NOMO-1 treated with DMSO at 0.1 percent for 48 hours (cell line): ENCODE measurements at regions not wholly inside any gene's neighbourhood (a gene's known extent, or its start where the extent isn't known, plus 50 kb on each side); places are given as distances from the start of the nearest gene placed in this dataset.
"Not testable (repeated sequence)": the region's sequence is repeated elsewhere in the genome, so short reads cannot be mapped to it uniquely, and the experiment has no call there.

Source experiments
- DNase-seq: peaks from one replicate; lab custom pipeline; 2025; ENCODE audit not compliant: unreplicated experiment; lab: John Stamatoyannopoulos, UW

DNA sequence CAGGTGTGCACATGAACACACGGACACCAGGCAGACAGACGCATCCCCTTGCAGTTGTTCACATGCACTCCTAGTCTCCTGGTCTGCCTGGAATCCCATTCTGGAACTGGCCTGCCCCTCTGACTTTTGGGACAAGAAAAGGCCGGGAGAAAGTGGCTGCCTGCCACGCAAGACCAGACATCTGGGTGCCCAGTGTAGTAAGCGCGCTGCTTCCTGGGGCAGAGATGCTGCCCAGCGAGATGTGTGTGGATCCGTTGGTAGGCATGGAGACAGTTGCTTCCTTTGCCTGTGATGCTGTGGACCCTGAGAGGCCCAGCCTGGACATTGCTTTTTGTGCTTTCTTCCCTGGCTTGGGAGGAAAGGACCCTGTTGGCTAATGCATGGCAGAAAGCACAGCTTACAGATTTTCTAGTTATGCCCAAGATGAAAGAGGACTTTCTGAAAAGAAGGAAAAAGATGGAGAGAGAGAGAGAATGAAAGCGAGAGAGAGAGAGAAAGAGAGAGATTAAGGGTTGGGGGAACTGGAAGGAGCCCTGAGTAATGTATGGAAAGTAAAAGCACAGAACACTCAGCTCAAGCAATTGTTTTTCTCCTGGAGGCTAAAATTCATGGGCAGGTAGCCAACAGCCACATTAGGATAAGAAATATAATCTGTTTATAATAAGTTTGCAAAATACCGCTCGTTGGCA, 235.3 kb downstream of the BCL2L11 start:
- DNase-seq = not testable (repeated sequence)

GRCh38 chr2:111356512-111357031, 235.9 kb downstream of the BCL2L11 start:
- DNase-seq = not testable (repeated sequence)

- DNase-seq = not testable (repeated sequence)
These were observed 245.4 kb downstream of the BCL2L11 start for GRCh38 chr2:111365986-111366640.

DNA sequence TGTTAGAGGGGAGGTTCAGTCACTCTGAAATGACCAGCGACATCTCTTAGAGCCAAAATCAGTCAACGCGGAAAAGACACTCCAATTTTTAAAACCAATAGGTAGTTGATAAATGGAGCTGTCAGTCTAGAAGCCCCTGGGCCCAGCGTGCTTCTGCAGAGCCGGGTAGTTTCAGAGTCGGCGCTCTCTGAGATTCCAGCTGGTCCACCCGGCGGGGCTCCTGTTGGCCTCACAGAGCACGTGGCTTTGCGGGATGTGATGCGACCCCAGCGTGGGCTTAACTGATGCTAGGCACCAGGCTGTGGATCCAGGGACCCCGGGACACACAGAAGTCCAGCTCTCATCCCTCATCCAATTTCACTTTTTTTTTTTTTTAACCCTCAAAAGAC, 245.9 kb downstream of the BCL2L11 start:
- DNase-seq = not testable (repeated sequence)

DNA sequence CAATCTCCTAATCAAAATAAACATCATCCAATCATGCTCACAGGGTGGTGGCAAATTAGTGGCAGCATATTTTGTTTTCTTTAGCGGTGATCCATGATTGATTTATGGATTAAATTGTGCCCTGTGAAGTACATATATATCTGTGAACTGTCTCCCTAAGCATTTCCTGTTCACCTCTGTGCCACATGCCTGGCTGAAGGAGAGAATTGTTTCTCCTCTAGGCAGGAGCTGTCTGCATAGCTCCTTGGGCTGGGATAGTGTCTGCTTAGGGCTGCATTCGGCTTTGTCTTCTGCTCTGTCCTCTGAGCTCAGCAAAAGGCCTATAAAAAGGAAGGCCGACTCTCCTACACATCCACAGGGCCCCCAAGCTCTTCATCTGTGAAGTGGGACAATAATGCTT, 246.4 kb downstream of the BCL2L11 start:
- not testable (repeated sequence) for DNase-seq

DNA sequence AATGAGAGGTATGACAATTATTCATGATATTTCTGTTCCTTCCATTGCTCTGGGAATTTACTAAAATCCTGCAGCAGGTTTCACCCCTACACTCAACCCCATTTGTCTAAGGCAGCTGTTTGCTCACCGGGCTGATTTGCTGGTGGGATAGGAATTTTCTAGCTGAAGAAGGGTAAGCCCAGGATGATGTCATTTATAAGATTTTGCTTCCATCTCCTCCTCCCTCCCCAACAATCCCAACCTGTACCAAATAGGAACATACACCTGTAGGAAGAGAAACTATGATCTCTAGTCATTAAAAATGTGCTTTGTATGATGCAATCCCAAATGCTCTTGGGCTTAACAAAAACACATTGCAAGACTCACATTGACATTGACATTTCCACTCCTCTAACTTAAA, 247.2 kb downstream of the BCL2L11 start:
- not testable (repeated sequence) for DNase-seq

GRCh38 chr2:111368288-111368687, 247.6 kb downstream of the BCL2L11 start:
- not testable (repeated sequence) for DNase-seq

- DNase-seq = not testable (repeated sequence)
These were observed 252.3 kb downstream of the BCL2L11 start for GRCh38 chr2:111373060-111373459.

DNA sequence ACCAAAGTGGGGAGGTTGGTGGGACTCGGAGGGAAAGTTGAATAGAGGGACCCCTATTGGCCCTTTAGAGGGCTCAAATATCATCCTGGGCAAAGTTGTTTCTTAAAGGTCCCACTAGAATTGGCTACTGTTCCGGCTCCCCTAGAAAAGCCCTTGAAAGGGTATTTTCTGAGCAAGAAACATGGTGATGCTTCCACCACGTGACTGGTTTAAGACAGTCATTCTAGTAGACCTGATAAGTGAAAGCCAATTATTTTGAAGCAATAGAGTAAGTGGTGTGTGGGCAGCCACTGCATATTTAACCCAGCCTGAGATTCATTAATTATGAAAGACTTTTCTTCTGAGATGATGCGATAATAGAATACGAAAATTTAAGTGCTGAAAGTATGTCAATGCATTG, 253.3 kb downstream of the BCL2L11 start:
- not testable (repeated sequence) for DNase-seq

DNA sequence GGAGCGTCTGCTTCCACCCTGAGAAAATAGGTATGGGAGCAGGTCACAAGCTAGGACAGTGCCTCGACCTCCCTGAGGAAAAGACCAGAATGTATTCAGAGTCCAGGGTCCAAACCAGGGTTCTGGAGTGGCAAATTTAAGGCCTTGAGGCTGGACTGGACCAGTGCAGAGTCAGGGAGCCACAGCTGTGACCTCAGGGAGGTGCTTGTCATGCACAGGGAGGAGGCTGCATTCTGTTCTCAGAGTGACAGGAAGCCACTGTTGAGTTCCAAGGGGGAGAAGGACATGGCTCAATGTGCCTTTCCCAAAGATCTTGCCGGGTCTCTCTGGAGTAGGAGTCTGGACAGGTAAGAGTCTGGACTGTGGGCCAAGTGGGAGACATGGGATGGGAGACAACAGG, 254.0 kb downstream of the BCL2L11 start:
- not testable (repeated sequence) for DNase-seq

- not testable (repeated sequence) for DNase-seq
These were observed 254.7 kb downstream of the BCL2L11 start for GRCh38 chr2:111375320-111375883.

- DNase-seq = not testable (repeated sequence)
These were observed 255.7 kb downstream of the BCL2L11 start for GRCh38 chr2:111376272-111376970.

GRCh38 chr2:111376971-111377352, 256.2 kb downstream of the BCL2L11 start:
- not testable (repeated sequence) for DNase-seq

DNA sequence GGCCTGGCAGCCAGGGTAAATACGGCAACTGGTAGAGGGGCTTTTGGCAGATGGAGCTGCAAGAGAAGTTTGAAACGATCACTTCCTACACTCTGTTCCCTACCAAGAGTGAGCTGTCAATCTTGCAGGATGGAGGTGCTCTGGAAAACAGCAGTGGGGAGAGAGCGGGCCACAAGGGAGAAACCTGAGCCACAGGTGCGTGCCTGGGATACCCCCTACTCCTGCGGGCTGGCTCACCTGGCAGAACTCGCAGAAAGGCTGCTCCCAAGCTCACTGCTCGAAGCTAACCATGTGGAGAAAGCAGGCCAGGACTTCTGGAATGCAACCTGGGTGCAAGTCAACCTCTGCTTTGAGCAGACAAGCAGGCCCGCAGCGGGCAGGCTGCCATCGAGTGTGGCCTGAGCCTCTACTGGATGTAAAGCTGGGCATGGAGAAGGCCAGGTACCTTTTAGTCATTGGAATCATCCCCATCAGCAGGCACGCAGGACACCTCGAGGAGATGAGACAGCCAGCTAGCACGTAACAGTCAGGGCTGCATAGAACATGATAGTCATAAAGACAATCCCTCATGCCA, 256.8 kb downstream of the BCL2L11 start:
- not testable (repeated sequence) for DNase-seq

- DNase-seq = not testable (repeated sequence)
These were observed 257.6 kb downstream of the BCL2L11 start for GRCh38 chr2:111378348-111378747.

GRCh38 chr2:111380733-111381439, 260.2 kb downstream of the BCL2L11 start:
- DNase-seq = not testable (repeated sequence)

- not testable (repeated sequence) for DNase-seq
These were observed 261.0 kb downstream of the BCL2L11 start for GRCh38 chr2:111381530-111382306.

GRCh38 chr2:111382507-111382906, 261.8 kb downstream of the BCL2L11 start:
- DNase-seq = not testable (repeated sequence)

GRCh38 chr2:111383311-111383710, 262.6 kb downstream of the BCL2L11 start:
- not testable (repeated sequence) for DNase-seq
